SH-SY5Y (cell line): ENCODE measurements at regions not wholly inside any gene's neighbourhood (a gene's known extent, or its start where the extent isn't known, plus 50 kb on each side); places are given as distances from the start of the nearest gene placed in this dataset.

Experiments used
- GATA2 ChIP-seq: IDR thresholded peaks from 2 replicates; pipeline ENCODE4 v1.6.1; 2011; ENCODE audit warnings: mild to moderate bottlenecking, low read depth, low read length
- GATA3 ChIP-seq: IDR thresholded peaks from 2 replicates; pipeline ENCODE4 v1.6.1; 2011; ENCODE audit warnings: low read depth, mild to moderate bottlenecking, low read length, moderate library complexity

DNA sequence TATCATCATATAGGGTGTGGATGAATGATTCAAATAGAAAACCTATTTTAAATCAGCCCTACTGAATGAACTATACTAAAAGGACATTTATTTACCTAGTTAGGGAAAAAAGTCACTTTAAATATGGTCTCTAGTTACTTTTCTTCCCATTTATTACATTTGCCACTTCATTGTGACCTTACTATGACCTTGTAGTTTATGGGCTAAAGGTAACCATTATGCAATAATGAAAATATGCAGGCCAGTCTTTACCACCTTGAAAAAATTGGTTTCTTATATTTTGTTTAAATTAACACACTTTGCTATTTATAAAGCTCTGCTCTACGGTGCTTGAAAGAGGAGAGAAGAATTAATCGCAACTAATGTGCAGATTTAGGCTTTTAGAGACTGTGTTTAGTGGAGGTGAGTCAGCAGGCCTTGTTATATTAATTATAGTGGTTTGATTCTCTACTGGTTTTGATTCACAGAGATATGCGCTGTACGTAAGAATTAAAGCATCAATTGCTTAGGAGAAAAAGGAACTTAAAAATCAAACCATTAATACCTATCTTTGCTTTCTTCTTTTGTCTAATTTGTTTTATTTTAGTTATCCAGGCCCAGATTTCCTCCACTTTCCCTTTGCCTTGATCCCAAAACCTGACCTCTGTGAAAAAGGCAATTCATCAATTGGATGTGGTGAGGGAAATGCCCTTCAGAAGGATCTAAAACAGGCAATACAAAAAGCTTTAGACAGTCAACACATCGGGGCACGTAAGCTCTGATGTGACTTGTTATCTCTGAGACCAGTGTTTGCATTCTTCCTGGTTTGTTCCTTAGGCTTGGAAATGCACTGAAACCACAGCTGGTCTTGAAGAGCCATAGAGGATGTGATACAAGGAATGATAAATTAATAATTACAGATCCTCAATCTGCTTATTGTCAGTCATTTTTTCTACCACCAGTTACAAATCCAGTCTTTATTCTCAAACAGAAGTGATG is 141.2 kb upstream of the HDAC9 start:
- TF ChIP-seq GATA2 (no peak), GATA3 (no peak)
